GM18502 (cell line): ENCODE measurements at regions not wholly inside any gene's neighbourhood (a gene's known extent, or its start where the extent isn't known, plus 50 kb on each side); places are given as distances from the start of the nearest gene placed in this dataset.
"Not testable (repeated sequence)": the region's sequence is repeated elsewhere in the genome, so short reads cannot be mapped to it uniquely, and the experiment has no call there.

Source experiments
- ATAC-seq: cut with Tn5 transposase; IDR thresholded peaks from one replicate; pipeline ENCODE4 v1.9.1; 2021; ENCODE audit warnings: mild to moderate bottlenecking; ENCODE audit not compliant: unreplicated experiment, poor library complexity

GRCh38 chr1:101408212-101409042 is 171.6 kb downstream of the S1PR1 start:
- ATAC-seq = peak; percentile 21

- no peak for ATAC-seq
Measured at GRCh38 chr1:101409102-101409501, 172.3 kb downstream of the S1PR1 start.

- ATAC-seq = peak; percentile 51
Measured at GRCh38 chr1:101410048-101410878, 173.4 kb downstream of the S1PR1 start.

- ATAC-seq = no peak
Measured at GRCh38 chr1:101420406-101420805, 183.6 kb downstream of the S1PR1 start.

- ATAC-seq = not testable (repeated sequence)
Measured at GRCh38 chr1:101428083-101428482, 191.3 kb downstream of the S1PR1 start.

GRCh38 chr1:101428562-101428961 is 191.7 kb downstream of the S1PR1 start:
- ATAC-seq = no peak

- peak; percentile 70 for ATAC-seq
Measured at GRCh38 chr1:101431956-101432510, 195.2 kb downstream of the S1PR1 start.

- ATAC-seq = peak; percentile 62
Measured at GRCh38 chr1:101435831-101436511, 199.2 kb downstream of the S1PR1 start.

- no peak for ATAC-seq
Measured at GRCh38 chr1:101437800-101438199, 201.0 kb downstream of the S1PR1 start.

GRCh38 chr1:101438359-101438758 is 201.5 kb downstream of the S1PR1 start:
- ATAC-seq = peak; percentile 65

- ATAC-seq = no peak
Measured at GRCh38 chr1:101440485-101440884, 203.7 kb downstream of the S1PR1 start.

GRCh38 chr1:101444381-101444780 is 207.6 kb downstream of the S1PR1 start:
- ATAC-seq = peak; percentile 76

GRCh38 chr1:101444873-101445618 is 208.2 kb downstream of the S1PR1 start:
- peak; percentile 32 for ATAC-seq

GRCh38 chr1:101448018-101448417 is 211.2 kb downstream of the S1PR1 start:
- no peak for ATAC-seq

GRCh38 chr1:101450691-101451090 is 213.9 kb downstream of the S1PR1 start:
- not testable (repeated sequence) for ATAC-seq

GRCh38 chr1:101451888-101452287 is 215.1 kb downstream of the S1PR1 start:
- peak; percentile 61 for ATAC-seq

GRCh38 chr1:101452825-101453224 is 216.0 kb downstream of the S1PR1 start:
- no peak for ATAC-seq

- ATAC-seq = peak; percentile 67
Measured at GRCh38 chr1:101453844-101454243, 217.0 kb downstream of the S1PR1 start.

GRCh38 chr1:101455166-101455565 is 218.3 kb downstream of the S1PR1 start:
- no peak for ATAC-seq

- no peak for ATAC-seq
Measured at GRCh38 chr1:101460739-101461138, 223.9 kb downstream of the S1PR1 start.
